HCT116 (cell line): ENCODE measurements at regions not wholly inside any gene's neighbourhood (a gene's known extent, or its start where the extent isn't known, plus 50 kb on each side); places are given as distances from the start of the nearest gene placed in this dataset.

Experiments used
- ATAC-seq: fragments of 200-7000 bp; cut with Tn5 transposase; 2 replicates; pipeline ENCODE4 v1.9.1; 2020; ENCODE audit warnings: mild to moderate bottlenecking, moderate library complexity
- BruUV-seq: library from RNA; stranded (reverse); fragments of 400-500 nt; replicated peaks from 2 replicates; lab custom pipeline; 2021; lab: Mats Ljungman, UMichigan
- CTCF ChIA-PET: fragments of 300-600 bp; sonication (Branson Sonifier 250); formaldehyde crosslinking; loops from one replicate; lab custom pipeline; 2021; ENCODE audit warnings: antibody characterized with exemption; lab: Charles Lee
- POLR2A ChIA-PET: fragments of 300-600, 350-600 bp; sonication (Branson Sonifier 250); formaldehyde crosslinking; loops from one replicate; lab custom pipeline; 2021; ENCODE audit warnings: antibody characterized with exemption; lab: Charles Lee
- RAD21 ChIA-PET, 2 experiments: fragments of 300-600 bp; sonication (Branson Sonifier 250); formaldehyde crosslinking; loops; one replicate each; lab custom pipeline; 2023; ENCODE audit warnings: low total read pairs in 2 of 2; ENCODE audit not compliant: uncharacterized antibody in 2 of 2, unreplicated experiment in 2 of 2, low non-redundant PET in 1 of 2; lab: Charles Lee
- DNase-seq: peaks from one replicate; pipeline ENCODE4 v3.0.0-alpha.2; 2010; ENCODE audit warnings: low read depth, low spot score
- H2AFZ ChIP-seq: fragments of 200-600 bp; shearing (Covaris generic), sonication (generic); 2 replicates; pipeline ENCODE4 v1.6.1; 2017; ENCODE audit warnings: low read depth, mixed run types, mixed read lengths, antibody characterized with exemption, low read length; ENCODE audit not compliant: poor library complexity, severe bottlenecking
- H3K27ac ChIP-seq: 2 replicates; pipeline ENCODE4 v1.5.1; 2012; ENCODE audit warnings: low read depth, low read length
- H3K27me3 ChIP-seq: fragments of 200-600 bp; sonication (generic); 2 replicates; pipeline ENCODE4 v1.6.1; 2016; ENCODE audit warnings: mixed run types, low read length, mixed read lengths; ENCODE audit not compliant: insufficient read depth
- H3K36me3 ChIP-seq, 2 experiments: fragments of 200-500 bp in 1 of 2; fragments of 200-600 bp in 1 of 2; sonication (Bioruptor generic) in 1 of 2; sonication (generic) in 1 of 2; 2 replicates each; pipeline versions ENCODE4 v1.5.1 to v1.6.1; 2014 to 2016; ENCODE audit warnings: low read length in 2 of 2, inconsistent platforms in 1 of 2, mixed read lengths in 1 of 2, mixed run types in 1 of 2; ENCODE audit not compliant: insufficient read depth in 2 of 2, control insufficient read depth in 1 of 2
- H3K4me1 ChIP-seq, 2 experiments: fragments of 200-600 bp in 1 of 2; sonication (generic) in 1 of 2; 2 replicates each; pipeline versions ENCODE4 v1.5.1 to v1.6.1; 2012 to 2017; ENCODE audit warnings: low read length in 2 of 2, inconsistent platforms in 1 of 2, mild to moderate bottlenecking in 1 of 2, mixed read lengths in 1 of 2, mixed run types in 1 of 2, moderate library complexity in 1 of 2; ENCODE audit not compliant: insufficient read depth in 2 of 2, control insufficient read depth in 1 of 2
- H3K4me2 ChIP-seq: fragments of 200-600 bp; sonication (generic); 2 replicates; pipeline ENCODE4 v1.6.1; 2017; ENCODE audit warnings: mixed run types, low read length, mixed read lengths
- H3K4me3 ChIP-seq, 2 experiments: fragments of 200-600 bp in 1 of 2; sonication (generic) in 1 of 2; replicated peaks in 1 of 2; 2 replicates each; pipeline ENCODE4 v1.5.1; 2011 to 2016; ENCODE audit warnings: low read length in 2 of 2, control low read depth in 1 of 2, low read depth in 1 of 2, mild to moderate bottlenecking in 1 of 2, mixed read lengths in 1 of 2, mixed run types in 1 of 2
- H3K79me2 ChIP-seq: fragments of 200-600 bp; sonication (generic); 2 replicates; pipeline ENCODE4 v1.6.1; 2017; ENCODE audit warnings: mild to moderate bottlenecking, mixed run types, low read length, moderate library complexity, mixed read lengths; ENCODE audit not compliant: insufficient read depth
- H3K9ac ChIP-seq: fragments of 200-600 bp; sonication (generic); 2 replicates; pipeline ENCODE4 v1.6.1; 2016; ENCODE audit warnings: low read length, mixed read lengths
- H3K9me2 ChIP-seq: fragments of 200-600 bp; sonication (generic), shearing (Covaris generic); 2 replicates; pipeline ENCODE4 v1.6.1; 2017; ENCODE audit warnings: mixed run types, mild to moderate bottlenecking, moderate library complexity; ENCODE audit not compliant: insufficient read depth
- H3K9me3 ChIP-seq, 2 experiments: fragments of 200-500 bp in 1 of 2; fragments of 200-600 bp in 1 of 2; sonication (Bioruptor generic) in 1 of 2; sonication (generic) in 1 of 2; 2 replicates each; pipeline ENCODE4 v1.6.1; 2014 to 2017; ENCODE audit warnings: low read length in 2 of 2, mixed read lengths in 2 of 2, inconsistent platforms in 1 of 2, low read depth in 1 of 2, mild to moderate bottlenecking in 1 of 2, mixed run types in 1 of 2, moderate library complexity in 1 of 2; ENCODE audit not compliant: control insufficient read depth in 1 of 2, insufficient read depth in 1 of 2
- H4K20me1 ChIP-seq: fragments of 200-600 bp; sonication (generic), shearing (Covaris generic); 2 replicates; pipeline ENCODE4 v1.6.1; 2017; ENCODE audit warnings: mixed run types, mild to moderate bottlenecking, moderate library complexity; ENCODE audit not compliant: insufficient read depth
- ATF3 ChIP-seq: IDR thresholded peaks from 2 replicates; pipeline ENCODE4 v1.6.1; 2012
- CEBPB ChIP-seq: IDR thresholded peaks from 2 replicates; pipeline ENCODE4 v1.6.1; 2012; ENCODE audit warnings: low read depth
- EZH2 ChIP-seq: fragments of 200-600 bp; sonication (generic); IDR thresholded peaks from 2 replicates; pipeline ENCODE4 v1.6.1; 2017; ENCODE audit warnings: antibody characterized with exemption, mixed run types
- EZH2phosphoT487 ChIP-seq: fragments of 200-600 bp; IDR thresholded peaks from 2 replicates; pipeline ENCODE4 v1.6.1; 2018; ENCODE audit warnings: antibody characterized with exemption, borderline replicate concordance
- JUND ChIP-seq: IDR thresholded peaks from 2 replicates; pipeline ENCODE4 v1.6.1; 2012
- MAX ChIP-seq: IDR thresholded peaks from 2 replicates; pipeline ENCODE4 v1.6.1; 2012
- RAD21 ChIP-seq: IDR thresholded peaks from 2 replicates; pipeline ENCODE4 v1.6.1; 2012; ENCODE audit warnings: low read depth, mild to moderate bottlenecking
- SIN3A ChIP-seq: IDR thresholded peaks from 2 replicates; pipeline ENCODE4 v1.6.1; 2012; ENCODE audit warnings: low read depth
- SRF ChIP-seq: IDR thresholded peaks from 2 replicates; pipeline ENCODE4 v1.6.1; 2012; ENCODE audit warnings: low read depth
- YY1 ChIP-seq: IDR thresholded peaks from 2 replicates; pipeline ENCODE4 v1.6.1; 2011; ENCODE audit warnings: low read length, low read depth, moderate library complexity, mild to moderate bottlenecking; ENCODE audit not compliant: insufficient replicate concordance; ENCODE audit errors: extremely low read depth
- ZBTB33 ChIP-seq: IDR thresholded peaks from 2 replicates; pipeline ENCODE4 v1.6.1; 2011; ENCODE audit warnings: mild to moderate bottlenecking, low read length, moderate library complexity; ENCODE audit not compliant: insufficient replicate concordance; ENCODE audit errors: extremely low read depth
- intact Hi-C: fragments of 100-400 bp; cut with micrococcal nuclease; formaldehyde crosslinking; loops from 2 replicates; pipeline ENCODE4 v1.10.0; 2022

GRCh38 chr4:128596115-128596514, 213.4 kb upstream of the JADE1 start:
- Histone ChIP-seq H3K9me2 (no peaks in the 10 kb centered on the region), H3K4me3 (no peak overlapping the region), H4K20me1 (no peaks in the 10 kb centered on the region), H3K36me3 (no peaks in the 10 kb centered on the region), H3K4me1 (peaks cover 5 to 9% of the 10 kb centered on the region in 2 experiments; a peak in 3 of 4 replicates), H3K4me2 (no peak overlapping the region), H3K79me2 (no peaks in the 10 kb centered on the region), H3K9ac (no peak overlapping the region), H2AFZ (no peak overlapping the region), H3K27ac (no peak overlapping the region), H3K27me3 (no peaks in the 10 kb centered on the region), H3K9me3 (no peaks in the 10 kb centered on the region)
- DNase-seq (no peak), ATAC-seq (no peak)
- ChIA-PET CTCF (interaction anchor here (1.4 kb wide), 1 partner anchor 21 kb away, joined by 3 read pairs; no protein-coding TSS in a partner anchor), POLR2A (no interaction called here), RAD21 (no interaction called here)
- intact Hi-C loops = no loop called here
- no TSS peak for BruUV-seq
- TF ChIP-seq MAX = no peak

GRCh38 chr4:128591482-128591881, 218.0 kb upstream of the JADE1 start:
- ChIA-PET CTCF (no interaction called here), POLR2A (no interaction called here), RAD21 (no interaction called here)
- ATAC-seq (no peak), DNase-seq (no peak)
- no peaks in the 10 kb centered on the region for H3K9me3 ChIP-seq
- intact Hi-C loops = no loop called here
- no peaks in the 10 kb centered on the region for H3K36me3 ChIP-seq
- H3K9ac ChIP-seq = no peak overlapping the region
- no peaks in the 10 kb centered on the region for H3K27me3 ChIP-seq
- no peaks in the 10 kb centered on the region for H3K9me2 ChIP-seq
- no peaks in the 10 kb centered on the region for H4K20me1 ChIP-seq
- TF ChIP-seq SRF = no peak
- H2AFZ ChIP-seq = no peak overlapping the region
- no peak overlapping the region for H3K4me3 ChIP-seq
- H3K4me1 ChIP-seq = no peaks in the 10 kb centered on the region; a peak in 1 of 4 replicates
- H3K27ac ChIP-seq = no peak overlapping the region
- no peaks in the 10 kb centered on the region for H3K79me2 ChIP-seq
- no TSS peak for BruUV-seq
- H3K4me2 ChIP-seq = no peak overlapping the region

GRCh38 chr4:128590773-128591172, 218.7 kb upstream of the JADE1 start:
- Histone ChIP-seq H3K9me2 (no peaks in the 10 kb centered on the region), H3K27ac (no peak overlapping the region), H3K4me3 (no peak overlapping the region), H3K4me1 (no peaks in the 10 kb centered on the region; a peak in 1 of 4 replicates), H3K79me2 (no peaks in the 10 kb centered on the region), H3K4me2 (no peak overlapping the region), H3K36me3 (no peaks in the 10 kb centered on the region), H4K20me1 (no peaks in the 10 kb centered on the region), H3K27me3 (no peaks in the 10 kb centered on the region), H3K9ac (no peak overlapping the region), H2AFZ (no peak overlapping the region), H3K9me3 (no peaks in the 10 kb centered on the region)
- ChIA-PET RAD21 (no interaction called here), POLR2A (no interaction called here), CTCF (no interaction called here)
- intact Hi-C loops = no loop called here
- ATAC-seq (no peak), DNase-seq (no peak)
- no TSS peak for BruUV-seq
- TF ChIP-seq ZBTB33 = no peak
- TF ChIP-seq JUND = no peak
- no peak for TF ChIP-seq CEBPB
- no peak for TF ChIP-seq EZH2phosphoT487
- TF ChIP-seq YY1 = no peak
- no peak for TF ChIP-seq RAD21
- TF ChIP-seq EZH2 = no peak
- no peak for TF ChIP-seq ATF3
- TF ChIP-seq SIN3A = no peak
